PC-3 (cell line): ENCODE measurements at regions not wholly inside any gene's neighbourhood (a gene's known extent, or its start where the extent isn't known, plus 50 kb on each side); places are given as distances from the start of the nearest gene placed in this dataset.

Experiments used
- EZH2 ChIP-seq: fragments of 300-600 bp; sonication (generic); IDR thresholded peaks from one replicate; pipeline ENCODE4 v1.6.1; 2017; ENCODE audit warnings: antibody characterized with exemption, mild to moderate bottlenecking, low read length; ENCODE audit not compliant: unreplicated experiment
- EZH2phosphoT487 ChIP-seq: fragments of 300-600 bp; sonication (generic); IDR thresholded peaks from 2 replicates; pipeline ENCODE4 v1.6.1; 2018; ENCODE audit warnings: mild to moderate bottlenecking, antibody characterized with exemption, low read length, borderline replicate concordance
- TF ChIP-seq, protein P1 (sequence below): fragments of 300-600 bp; sonication (generic); conservative IDR thresholded peaks from 2 replicates; pipeline ENCODE4 v1.5.1; 2017; ENCODE audit warnings: antibody characterized with exemption, low read depth, mild to moderate bottlenecking, low read length

GRCh38 chr2:226074391-226074790 is 674.9 kb downstream of the NYAP2 start:
- TF ChIP-seq, protein P1, sequence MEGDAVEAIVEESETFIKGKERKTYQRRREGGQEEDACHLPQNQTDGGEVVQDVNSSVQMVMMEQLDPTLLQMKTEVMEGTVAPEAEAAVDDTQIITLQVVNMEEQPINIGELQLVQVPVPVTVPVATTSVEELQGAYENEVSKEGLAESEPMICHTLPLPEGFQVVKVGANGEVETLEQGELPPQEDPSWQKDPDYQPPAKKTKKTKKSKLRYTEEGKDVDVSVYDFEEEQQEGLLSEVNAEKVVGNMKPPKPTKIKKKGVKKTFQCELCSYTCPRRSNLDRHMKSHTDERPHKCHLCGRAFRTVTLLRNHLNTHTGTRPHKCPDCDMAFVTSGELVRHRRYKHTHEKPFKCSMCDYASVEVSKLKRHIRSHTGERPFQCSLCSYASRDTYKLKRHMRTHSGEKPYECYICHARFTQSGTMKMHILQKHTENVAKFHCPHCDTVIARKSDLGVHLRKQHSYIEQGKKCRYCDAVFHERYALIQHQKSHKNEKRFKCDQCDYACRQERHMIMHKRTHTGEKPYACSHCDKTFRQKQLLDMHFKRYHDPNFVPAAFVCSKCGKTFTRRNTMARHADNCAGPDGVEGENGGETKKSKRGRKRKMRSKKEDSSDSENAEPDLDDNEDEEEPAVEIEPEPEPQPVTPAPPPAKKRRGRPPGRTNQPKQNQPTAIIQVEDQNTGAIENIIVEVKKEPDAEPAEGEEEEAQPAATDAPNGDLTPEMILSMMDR = no peak
- TF ChIP-seq EZH2 (no peak), EZH2phosphoT487 (no peak)
